NCI-H2029 (cell line): ENCODE measurements at regions not wholly inside any gene's neighbourhood (a gene's known extent, or its start where the extent isn't known, plus 50 kb on each side); places are given as distances from the start of the nearest gene placed in this dataset.
"Not testable (repeated sequence)": the region's sequence is repeated elsewhere in the genome, so short reads cannot be mapped to it uniquely, and the experiment has no call there.

Source experiments
- DNase-seq: peaks from one replicate; lab custom pipeline; 2025; lab: John Stamatoyannopoulos, UW

- DNase-seq = no peak
These were observed 323.0 kb downstream of the TMEM167A start for GRCh38 chr5:82754036-82754746.

- no peak for DNase-seq
These were observed 323.8 kb downstream of the TMEM167A start for GRCh38 chr5:82753374-82753773.

- no peak for DNase-seq
These were observed 327.8 kb downstream of the TMEM167A start for GRCh38 chr5:82749461-82749820.

GRCh38 chr5:82748688-82749460 lies 328.3 kb downstream of the TMEM167A start:
- no peak for DNase-seq

- DNase-seq = no peak
These were observed 329.2 kb downstream of the TMEM167A start for GRCh38 chr5:82747986-82748385.

- DNase-seq = no peak
These were observed 332.2 kb downstream of the TMEM167A start for GRCh38 chr5:82745016-82745415.

- no peak for DNase-seq
These were observed 338.4 kb downstream of the TMEM167A start for GRCh38 chr5:82738681-82739269.

GRCh38 chr5:82735160-82735789 lies 341.9 kb downstream of the TMEM167A start:
- DNase-seq = no peak

GRCh38 chr5:82734347-82734746 lies 342.8 kb downstream of the TMEM167A start:
- no peak for DNase-seq

GRCh38 chr5:82730913-82731312 lies 346.3 kb downstream of the TMEM167A start:
- no peak for DNase-seq

- DNase-seq = no peak
These were observed 348.1 kb downstream of the TMEM167A start for GRCh38 chr5:82728926-82729702.

- DNase-seq = no peak
These were observed 354.0 kb downstream of the TMEM167A start for GRCh38 chr5:82723168-82723567.

- no peak for DNase-seq
These were observed 356.1 kb downstream of the TMEM167A start for GRCh38 chr5:82721087-82721410.

GRCh38 chr5:82720213-82721086 lies 356.7 kb downstream of the TMEM167A start:
- no peak for DNase-seq

- no peak for DNase-seq
These were observed 357.8 kb downstream of the TMEM167A start for GRCh38 chr5:82719368-82719767.

GRCh38 chr5:82717738-82718137 lies 359.5 kb downstream of the TMEM167A start:
- DNase-seq = no peak

- DNase-seq = not testable (repeated sequence)
These were observed 362.5 kb downstream of the TMEM167A start for GRCh38 chr5:82714732-82715131.

- no peak for DNase-seq
These were observed 363.4 kb downstream of the TMEM167A start for GRCh38 chr5:82713811-82714210.

GRCh38 chr5:82707741-82708140 lies 369.5 kb downstream of the TMEM167A start:
- no peak for DNase-seq

GRCh38 chr5:82704381-82704780 lies 372.8 kb downstream of the TMEM167A start:
- no peak for DNase-seq

- DNase-seq = no peak
These were observed 375.1 kb downstream of the TMEM167A start for GRCh38 chr5:82702046-82702445.
